GM19099 (cell line): ENCODE measurements at regions not wholly inside any gene's neighbourhood (a gene's known extent, or its start where the extent isn't known, plus 50 kb on each side); places are given as distances from the start of the nearest gene placed in this dataset.

Experiments
- POLR2A ChIP-seq: IDR thresholded peaks from 3 replicates; pipeline ENCODE4 v1.6.1; 2011; ENCODE audit warnings: low read depth; ENCODE audit not compliant: insufficient read length; ENCODE audit errors: extremely low read depth

- no peak for TF ChIP-seq POLR2A
Observed at GRCh38 chr2:58740426-58740825, 499.3 kb upstream of the FANCL start.

- TF ChIP-seq POLR2A: no peak
Observed at GRCh38 chr2:58739033-58739432, 497.9 kb upstream of the FANCL start.

GRCh38 chr2:58734365-58734764, 493.2 kb upstream of the FANCL start:
- no peak for TF ChIP-seq POLR2A

- TF ChIP-seq POLR2A: no peak
Observed at GRCh38 chr2:58732999-58733398, 491.9 kb upstream of the FANCL start.

DNA sequence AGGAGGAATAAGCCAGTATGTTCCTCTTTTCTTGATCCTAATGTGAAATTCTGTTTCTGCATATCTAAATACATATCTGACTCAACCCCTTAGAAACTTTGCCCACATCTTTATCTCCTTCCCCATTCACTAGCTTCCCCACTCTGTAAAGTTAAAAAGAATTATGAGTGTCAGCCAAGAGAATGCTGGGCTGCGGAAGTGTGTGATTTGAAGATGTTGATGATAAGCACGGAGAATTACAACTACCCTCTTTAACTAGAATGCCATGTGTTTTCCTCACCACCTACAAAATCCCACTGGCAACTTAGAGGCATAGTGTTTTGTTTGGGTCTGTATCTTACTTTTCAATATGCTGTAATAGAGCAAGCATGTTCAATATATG, 490.4 kb upstream of the FANCL start:
- TF ChIP-seq POLR2A: no peak

DNA sequence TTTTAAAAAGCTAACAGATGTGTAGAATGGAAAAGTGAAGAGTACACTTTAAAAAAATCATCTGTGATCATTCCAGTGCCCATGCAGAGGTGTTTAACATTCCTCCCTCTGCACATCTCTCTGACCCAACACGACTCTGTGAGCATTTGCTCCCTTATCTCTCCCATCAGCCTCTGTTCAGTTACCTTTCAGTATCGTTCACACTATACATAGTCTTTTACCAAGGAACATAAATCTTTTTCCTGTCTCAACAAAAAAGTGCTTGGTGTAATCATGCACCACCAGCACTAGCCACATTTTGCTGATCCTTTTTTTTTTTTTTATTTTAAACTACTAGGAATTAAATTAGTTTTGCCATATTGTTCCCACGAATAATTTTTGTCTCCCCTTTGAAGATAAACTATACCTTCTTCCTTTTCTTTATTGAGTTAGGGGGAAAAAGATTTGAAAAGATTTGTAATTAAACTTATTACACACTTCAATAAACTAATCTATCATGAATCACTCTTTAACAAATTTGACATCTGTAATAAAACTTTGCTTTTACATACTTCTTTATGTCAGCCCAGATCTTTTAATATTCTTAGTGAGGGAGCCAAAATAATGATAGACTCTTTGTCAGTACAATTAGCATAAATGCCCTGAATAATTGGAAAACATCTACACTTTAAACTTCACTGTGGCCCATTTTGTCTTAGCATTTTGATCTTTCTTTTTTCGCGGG, 489.8 kb upstream of the FANCL start:
- no peak for TF ChIP-seq POLR2A

DNA sequence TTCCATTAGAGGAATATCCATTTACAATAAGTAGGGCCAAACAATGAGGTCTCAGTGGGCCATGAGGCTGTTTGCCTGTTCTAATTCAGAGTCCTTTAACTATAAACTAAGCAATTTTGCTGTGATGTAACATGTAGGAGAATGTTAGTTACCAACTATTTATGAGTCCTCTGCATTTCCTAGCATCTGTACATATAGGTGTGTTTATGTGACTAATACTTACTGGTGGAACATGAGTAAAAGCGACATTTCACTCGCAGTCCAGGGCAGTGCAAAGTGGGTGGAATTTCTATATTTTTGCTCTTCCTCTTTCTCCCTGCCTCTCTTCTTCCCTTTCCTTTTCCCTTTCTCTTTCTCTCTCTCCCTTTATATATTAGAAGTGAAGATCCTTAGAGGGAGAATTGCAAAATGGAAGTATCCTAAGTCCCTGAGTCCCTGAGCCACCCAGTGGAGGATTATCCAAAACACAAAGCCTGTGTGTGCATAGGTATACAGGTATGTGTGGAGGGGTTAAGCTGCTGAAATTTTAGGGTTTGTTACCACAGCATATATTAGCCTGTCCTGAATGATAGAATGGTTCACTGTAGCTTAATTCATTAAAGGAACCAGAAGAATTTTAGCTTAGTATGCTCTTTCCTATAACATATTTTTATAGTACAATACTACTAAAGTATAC, 487.0 kb upstream of the FANCL start:
- TF ChIP-seq POLR2A: no peak

DNA sequence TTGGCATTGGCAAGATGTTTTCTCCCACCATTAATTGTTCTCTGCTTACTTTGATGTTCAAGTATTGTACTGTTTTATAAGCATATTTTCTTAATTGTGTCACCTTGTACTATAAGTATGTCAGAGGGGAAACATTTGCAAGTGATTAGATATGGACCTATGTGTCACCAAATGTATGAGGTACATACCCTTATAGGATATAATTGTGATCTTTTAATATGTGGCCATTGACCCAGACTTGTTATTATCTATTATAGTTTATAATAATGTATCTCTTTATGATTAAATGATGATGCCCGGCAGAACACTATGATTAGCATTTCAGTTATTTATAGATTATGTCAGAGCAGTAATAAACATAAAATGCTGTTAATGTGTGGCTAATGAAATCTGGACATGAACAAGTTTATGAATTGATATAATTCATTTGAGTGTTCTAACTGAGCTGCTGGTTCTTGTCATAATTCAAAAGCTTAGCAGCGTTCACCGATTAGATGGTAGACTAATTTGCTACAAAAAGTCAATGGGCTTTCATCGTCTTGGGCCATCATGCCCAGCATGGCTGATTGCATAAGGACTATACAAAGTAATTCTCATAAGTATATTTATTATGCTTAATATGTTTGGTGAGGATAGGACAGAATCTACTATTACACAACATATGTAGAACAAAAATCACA, 480.9 kb upstream of the FANCL start:
- no peak for TF ChIP-seq POLR2A

GRCh38 chr2:58720770-58721697, 479.9 kb upstream of the FANCL start:
- TF ChIP-seq POLR2A: no peak

DNA sequence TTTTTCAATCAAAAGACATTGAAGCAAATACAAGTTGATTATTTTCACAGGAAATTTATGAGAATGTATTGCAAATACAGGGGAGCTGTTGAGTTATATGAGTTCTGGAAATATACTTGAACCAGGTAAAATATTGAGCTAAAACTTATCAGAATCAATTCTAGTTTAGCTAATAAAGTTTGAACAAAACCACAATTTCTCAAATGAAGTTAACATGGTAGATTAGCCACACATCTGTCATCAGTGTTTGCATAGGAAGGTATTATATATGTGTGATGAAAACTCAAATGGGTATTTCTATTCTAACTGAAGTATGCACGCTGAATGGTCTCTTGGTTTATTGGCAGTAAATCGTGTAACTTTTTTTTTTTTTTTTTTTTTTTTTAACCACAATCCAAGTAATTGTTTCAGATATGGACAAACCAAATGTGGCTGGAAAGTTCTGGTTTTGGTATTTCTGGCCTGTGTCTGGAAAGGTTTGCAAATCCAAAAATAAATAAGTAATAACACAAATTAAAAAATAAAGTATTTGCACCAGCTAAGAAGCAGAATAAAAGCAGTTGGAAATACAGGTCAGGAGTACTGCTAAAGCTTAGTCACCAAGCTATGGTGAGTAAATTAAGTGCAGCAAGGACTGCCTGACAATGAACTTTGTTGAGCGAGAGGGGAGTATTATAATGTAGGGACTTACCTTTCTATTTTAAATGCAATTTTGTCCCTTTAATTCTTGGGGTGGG, 479.1 kb upstream of the FANCL start:
- no peak for TF ChIP-seq POLR2A

DNA sequence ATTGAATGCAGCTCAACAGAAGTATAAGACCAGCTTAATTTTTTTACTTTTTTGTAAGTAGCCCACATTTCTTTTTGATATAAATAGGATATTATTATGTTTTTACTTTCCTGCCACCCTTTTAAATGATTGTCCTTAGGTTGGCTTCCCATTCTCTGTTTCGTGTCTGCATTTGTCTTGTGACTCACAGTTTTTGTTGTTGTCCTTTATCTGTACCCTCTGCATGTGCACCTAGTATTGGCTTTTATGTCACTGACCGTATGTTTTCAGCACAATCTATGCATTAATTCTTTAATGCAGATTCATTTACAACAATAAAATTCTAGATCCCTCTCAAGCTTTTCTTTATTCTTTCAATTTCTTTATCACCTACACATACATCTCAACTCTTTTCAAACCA, 474.2 kb upstream of the FANCL start:
- no peak for TF ChIP-seq POLR2A

DNA sequence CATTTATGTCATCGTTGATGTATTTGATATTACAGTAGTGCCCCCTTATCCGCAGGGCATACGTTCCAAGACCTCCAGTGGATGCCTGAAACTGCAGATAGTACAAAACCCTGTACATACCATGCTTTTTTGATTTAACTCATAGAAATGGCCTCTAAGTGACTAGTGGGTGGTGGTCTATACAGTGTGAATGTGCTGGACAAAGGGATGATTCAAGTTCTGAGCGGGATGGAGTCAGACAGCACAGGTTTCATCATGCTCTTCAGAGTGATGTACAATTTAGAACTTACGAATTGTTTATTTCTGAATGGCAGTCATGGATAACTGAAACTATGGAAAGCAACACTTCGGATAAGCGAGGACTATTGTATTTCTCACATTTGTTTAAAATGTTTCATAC, 473.1 kb upstream of the FANCL start:
- TF ChIP-seq POLR2A: no peak

DNA sequence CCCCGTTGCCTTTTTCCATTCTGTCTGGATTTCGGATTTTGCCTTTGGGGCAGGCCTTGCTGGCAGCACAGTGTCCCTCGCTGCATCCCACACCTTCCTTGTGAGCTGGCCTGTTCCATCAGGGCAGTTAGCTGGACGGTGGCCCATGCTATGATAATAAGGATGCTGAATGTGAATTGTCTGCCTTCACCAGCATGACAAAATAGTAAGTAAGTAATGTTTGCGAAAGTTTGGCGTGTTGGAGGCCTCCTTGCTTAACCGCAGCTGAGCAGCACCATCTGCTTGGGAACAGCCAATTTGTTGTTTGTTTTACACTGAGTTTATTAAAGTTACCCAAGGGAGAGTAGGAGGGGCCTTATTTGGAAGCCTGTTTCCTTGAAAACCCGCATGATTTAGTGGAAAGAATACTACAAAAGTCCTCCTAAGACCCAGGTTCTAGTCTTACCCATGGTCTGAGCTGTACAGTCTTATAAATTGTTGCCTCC, 469.7 kb upstream of the FANCL start:
- no peak for TF ChIP-seq POLR2A

- no peak for TF ChIP-seq POLR2A
Observed at GRCh38 chr2:58709687-58710354, 468.7 kb upstream of the FANCL start.
